GM12878 (cell line): ENCODE measurements at regions not wholly inside any gene's neighbourhood (a gene's known extent, or its start where the extent isn't known, plus 50 kb on each side); places are given as distances from the start of the nearest gene placed in this dataset.

Experiments used
- ATAC-seq: fragments of 200-7000 bp; cut with Tn5 transposase; 3 replicates; pipeline ENCODE4 v1.9.1; 2020; ENCODE audit warnings: mild to moderate bottlenecking, moderate library complexity
- BruUV-seq: library from RNA; stranded (reverse); fragments of 400-500 nt; replicated peaks from 2 replicates; lab custom pipeline; 2021; lab: Mats Ljungman, UMichigan
- CTCF ChIA-PET: fragments of 300-600 bp; sonication (Branson Sonifier 250); formaldehyde crosslinking; extraction: SDS; loops from one replicate; lab custom pipeline; 2021; ENCODE audit warnings: inconsistent platforms; lab: Yijun Ruan, JAX
- POLR2A ChIA-PET: fragments of 350-600 bp; formaldehyde crosslinking; extraction: SDS; loops from one replicate; lab custom pipeline; 2021; ENCODE audit warnings: inconsistent platforms; lab: Charles Lee
- RAD21 ChIA-PET: fragments of 300-600 bp; sonication (Branson Sonifier 250); formaldehyde crosslinking; loops from one replicate; lab custom pipeline; 2023; ENCODE audit warnings: antibody characterized with exemption; ENCODE audit not compliant: unreplicated experiment; lab: Charles Lee
- SMC1A ChIA-PET: fragments of 300-600 bp; sonication (Branson Sonifier 250); formaldehyde crosslinking; loops from one replicate; lab custom pipeline; 2023; ENCODE audit not compliant: unreplicated experiment, uncharacterized antibody; lab: Charles Lee
- DNase-seq: peaks from one replicate; pipeline ENCODE4 v3.0.0-alpha.2; 2011; ENCODE audit warnings: low read depth, low spot score
- FAIRE-seq: peaks from 3 replicates; lab custom pipeline; 2011; peaks lifted over from hg19 to GRCh38; lab: Jason Lieb, UNC
- H2AFZ ChIP-seq: 2 replicates; pipeline ENCODE4 v1.6.0; 2011; ENCODE audit warnings: low read depth, low read length, control low read depth; ENCODE audit not compliant: control insufficient read depth
- H3K27ac ChIP-seq: 2 replicates; pipeline ENCODE4 v1.5.1; 2011; ENCODE audit warnings: control low read depth; ENCODE audit not compliant: control insufficient read depth, insufficient read depth
- H3K27me3 ChIP-seq, 2 experiments: replicated peaks in 1 of 2; 2 replicates each; pipeline versions ENCODE4 v1.6.0 to v1.6.1; 2011; ENCODE audit warnings: low read length in 1 of 2; ENCODE audit not compliant: control insufficient read depth in 2 of 2, insufficient read depth in 2 of 2
- H3K36me3 ChIP-seq, 2 experiments: 2 replicates each; pipeline ENCODE4 v1.5.1; 2011; ENCODE audit warnings: low read length in 1 of 2; ENCODE audit not compliant: control insufficient read depth in 2 of 2, insufficient read depth in 2 of 2
- H3K4me1 ChIP-seq: 2 replicates; pipeline ENCODE4 v1.6.1; 2011; ENCODE audit warnings: mild to moderate bottlenecking, low read length, moderate library complexity, mixed read lengths; ENCODE audit not compliant: control insufficient read depth, insufficient read depth
- H3K4me2 ChIP-seq: 2 replicates; pipeline ENCODE4 v1.6.0; 2011; ENCODE audit warnings: control low read depth; ENCODE audit not compliant: control insufficient read depth, insufficient read depth
- H3K4me3 ChIP-seq: fragments of 200-600 bp; sonication (generic); 2 replicates; pipeline ENCODE4 v1.5.1; 2016
- H3K79me2 ChIP-seq: 2 replicates; pipeline ENCODE4 v1.6.0; 2011; ENCODE audit warnings: low read length; ENCODE audit not compliant: control insufficient read depth, insufficient read depth
- H3K9ac ChIP-seq: 2 replicates; pipeline ENCODE4 v1.8.0; 2011; ENCODE audit warnings: low read length, control low read depth, mixed read lengths; ENCODE audit not compliant: control insufficient read depth, insufficient read depth
- H3K9me3 ChIP-seq: replicated peaks from 3 replicates; pipeline ENCODE4 v1.5.1; 2011; ENCODE audit warnings: mild to moderate bottlenecking, low read length; ENCODE audit not compliant: control insufficient read depth, insufficient read depth
- H4K20me1 ChIP-seq: 2 replicates; pipeline ENCODE4 v1.6.0; 2011; ENCODE audit not compliant: control insufficient read depth, insufficient read depth
- CBFB ChIP-seq: IDR thresholded peaks from 2 replicates; pipeline ENCODE4 v1.6.1; 2016; ENCODE audit warnings: antibody characterized with exemption, low read depth
- CHD1 ChIP-seq: IDR thresholded peaks from 2 replicates; pipeline ENCODE4 v1.6.1; 2012; ENCODE audit warnings: low read depth, low read length, improper control_type of control experiment
- ESRRA ChIP-seq: IDR thresholded peaks from 2 replicates; pipeline ENCODE4 v1.6.1; 2012; ENCODE audit warnings: mild to moderate bottlenecking, low read length, improper control_type of control experiment
- GABPA ChIP-seq: IDR thresholded peaks from 2 replicates; pipeline ENCODE4 v1.6.1; 2014; ENCODE audit warnings: antibody characterized with exemption, low read depth, mild to moderate bottlenecking, inconsistent platforms
- IKZF1 ChIP-seq: fragments of 450-650 bp; conservative IDR thresholded peaks from 2 replicates; pipeline ENCODE4 v1.6.1; 2017; ENCODE audit warnings: antibody characterized with exemption, mild to moderate bottlenecking
- MEF2A ChIP-seq: IDR thresholded peaks from 2 replicates; pipeline ENCODE4 v1.6.1; 2011; ENCODE audit warnings: low read depth, mild to moderate bottlenecking, low read length, moderate library complexity; ENCODE audit not compliant: insufficient read depth
- NFIC ChIP-seq: IDR thresholded peaks from 2 replicates; pipeline ENCODE4 v1.6.1; 2012; ENCODE audit warnings: low read depth, mild to moderate bottlenecking, inconsistent platforms, low read length, moderate library complexity
- NR2C1 ChIP-seq: fragments of 450-650 bp; IDR thresholded peaks from 2 replicates; pipeline ENCODE4 v1.6.1; 2017; ENCODE audit warnings: antibody characterized with exemption, mild to moderate bottlenecking, moderate library complexity
- REST ChIP-seq: IDR thresholded peaks from 2 replicates; pipeline ENCODE4 v1.6.1; 2012; ENCODE audit warnings: mild to moderate bottlenecking, low read depth, low read length
- SMAD5 ChIP-seq: IDR thresholded peaks from 2 replicates; pipeline ENCODE4 v1.6.1; 2016; ENCODE audit warnings: antibody characterized with exemption, low read depth
- YBX1 ChIP-seq: fragments of 450-650 bp; IDR thresholded peaks from 2 replicates; pipeline ENCODE4 v1.6.1; 2016; ENCODE audit warnings: antibody characterized with exemption
- ZBTB33 ChIP-seq: fragments of 450-650 bp; IDR thresholded peaks from 2 replicates; pipeline ENCODE4 v1.6.1; 2017; ENCODE audit warnings: mild to moderate bottlenecking
- ZNF384 ChIP-seq: IDR thresholded peaks from 2 replicates; pipeline ENCODE4 v1.6.1; 2012; ENCODE audit warnings: low read depth, mild to moderate bottlenecking, low read length, improper control_type of control experiment, borderline replicate concordance
- ZNF592 ChIP-seq: fragments of 450-650 bp; IDR thresholded peaks from 2 replicates; pipeline ENCODE4 v1.6.1; 2017; ENCODE audit warnings: mild to moderate bottlenecking, moderate library complexity
- in situ Hi-C: fragments of 300-500 bp; cut with MboI; formaldehyde crosslinking; loops from 9 replicates; pipeline ENCODE4 v1.14.3; 2018; ENCODE audit warnings: mixed read lengths
- intact Hi-C: fragments of 100-400 bp; cut with micrococcal nuclease; formaldehyde crosslinking; loops from one replicate; pipeline ENCODE4 v1.14.2; 2022; ENCODE audit not compliant: unreplicated experiment

- TF ChIP-seq NR2C1, result no peak
- no peak for TF ChIP-seq SMAD5
Observed at GRCh38 chr5:43926923-43927322, 323.9 kb downstream of the NNT start (continued).

GRCh38 chr5:43920422-43920821 is 317.4 kb downstream of the NNT start:
- CTCF ChIA-PET, result no interaction called here
- no TSS peak for BruUV-seq
- no peak for FAIRE-seq
- TF ChIP-seq MEF2A (no peak), ZNF592 (no peak), REST (no peak), YBX1 (no peak), GABPA (no peak), NFIC (no peak), IKZF1 (no peak), ZNF384 (no peak), CBFB (no peak), ESRRA (no peak), CHD1 (no peak), ZBTB33 (no peak)

More at GRCh38 chr5:43920422-43920821, 317.4 kb downstream of the NNT start:
- Histone ChIP-seq H3K9ac (no peak overlapping the region), H2AFZ (no peak overlapping the region), H3K36me3 (no peaks in the 10 kb centered on the region), H3K27ac (no peak overlapping the region), H3K79me2 (no peaks in the 10 kb centered on the region), H3K27me3 (no peaks in the 10 kb centered on the region), H3K9me3 (no peaks in the 10 kb centered on the region), H3K4me2 (no peak overlapping the region), H3K4me1 (no peaks in the 10 kb centered on the region), H3K4me3 (no peak overlapping the region), H4K20me1 (no peaks in the 10 kb centered on the region)
- RAD21 ChIA-PET, result no interaction called here
- SMC1A ChIA-PET, result no interaction called here
- in situ Hi-C loops, result no loop called here
- ATAC-seq (no peak), DNase-seq (no peak)
- POLR2A ChIA-PET, result no interaction called here
- intact Hi-C loops, result no loop called here
